ENCODE measurements at regions not wholly inside any gene's neighbourhood (a gene's known extent, or its start where the extent isn't known, plus 50 kb on each side); places are given as distances from the start of the nearest gene placed in this dataset.

DNA sequence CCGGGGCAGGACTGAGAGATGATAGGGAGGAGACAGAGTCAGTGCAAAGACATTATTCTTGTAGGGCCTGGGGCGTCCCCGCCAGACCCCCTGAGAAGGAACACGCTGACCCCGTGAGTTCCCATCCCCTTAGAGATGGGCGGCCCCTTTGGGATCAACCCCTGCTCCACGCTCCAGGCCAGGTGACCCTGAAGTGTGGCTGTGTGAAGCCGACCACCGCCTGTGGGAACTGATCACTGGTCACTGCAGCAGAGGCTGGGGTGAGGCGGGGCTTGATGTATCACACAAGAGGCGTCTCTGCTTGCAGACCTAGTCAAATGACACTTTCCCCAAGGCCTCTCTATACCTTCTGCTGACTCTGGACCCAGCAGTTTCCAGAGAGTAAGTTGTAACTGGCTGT, 157.4 kb upstream of the TWIST2 start:
- DNase-seq (ENCODE audit: low read depth): no peak
- H3K4me3 ChIP-seq (ENCODE audit: low read depth, low read length): no peak overlapping the region

- no peak overlapping the region for H3K4me3 ChIP-seq (ENCODE audit: low read depth, low read length)
- no peak for DNase-seq (ENCODE audit: low read depth)
These were observed 156.0 kb upstream of the TWIST2 start for GRCh38 chr2:238691596-238692491.

GRCh38 chr2:238692562-238692961, 155.3 kb upstream of the TWIST2 start:
- no peak for DNase-seq (ENCODE audit: low read depth)
- H3K4me3 ChIP-seq (ENCODE audit: low read depth, low read length): no peak overlapping the region

DNA sequence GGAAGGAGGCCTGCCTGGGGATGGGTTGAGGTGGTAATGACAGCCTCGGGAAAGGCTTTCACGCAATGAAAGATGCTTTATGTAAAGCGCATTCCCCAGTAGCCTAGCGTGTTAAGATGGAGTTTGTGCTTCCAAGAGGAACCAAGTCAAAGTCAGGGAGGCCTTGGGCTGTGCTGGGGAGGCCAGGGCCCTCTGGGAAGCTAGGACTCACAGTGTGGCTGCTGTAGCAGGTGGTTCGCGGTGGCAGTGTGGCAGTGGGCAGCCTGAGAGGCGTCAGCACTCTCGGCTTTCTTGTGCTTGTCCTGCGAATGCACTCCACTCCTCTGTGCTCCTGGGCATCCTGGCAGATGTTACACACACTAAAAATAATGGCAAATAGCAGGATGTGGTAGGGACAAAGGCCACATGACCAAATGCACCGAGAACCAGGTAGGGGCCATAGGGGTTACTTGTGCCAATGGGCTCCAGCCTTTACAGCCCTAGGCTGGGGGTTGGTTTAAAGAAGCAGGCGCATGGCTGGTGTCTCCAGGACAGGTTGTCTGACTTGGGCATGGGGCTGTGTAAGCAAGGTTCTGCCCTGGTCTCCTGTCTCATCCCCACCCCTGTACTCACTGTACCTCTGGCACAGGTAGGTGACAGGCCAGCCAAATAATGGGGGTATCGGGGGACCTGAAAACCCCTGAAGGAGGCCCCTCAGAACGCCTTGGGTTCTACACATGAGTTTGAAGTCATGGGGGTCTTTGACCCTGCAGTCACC, 154.4 kb upstream of the TWIST2 start:
- DNase-seq (ENCODE audit: low read depth): no peak
- H3K4me3 ChIP-seq (ENCODE audit: low read depth, low read length): no peak overlapping the region

GRCh38 chr2:238694136-238694755, 153.6 kb upstream of the TWIST2 start:
- no peak for DNase-seq (ENCODE audit: low read depth)
- no peak overlapping the region for H3K4me3 ChIP-seq (ENCODE audit: low read depth, low read length)

DNA sequence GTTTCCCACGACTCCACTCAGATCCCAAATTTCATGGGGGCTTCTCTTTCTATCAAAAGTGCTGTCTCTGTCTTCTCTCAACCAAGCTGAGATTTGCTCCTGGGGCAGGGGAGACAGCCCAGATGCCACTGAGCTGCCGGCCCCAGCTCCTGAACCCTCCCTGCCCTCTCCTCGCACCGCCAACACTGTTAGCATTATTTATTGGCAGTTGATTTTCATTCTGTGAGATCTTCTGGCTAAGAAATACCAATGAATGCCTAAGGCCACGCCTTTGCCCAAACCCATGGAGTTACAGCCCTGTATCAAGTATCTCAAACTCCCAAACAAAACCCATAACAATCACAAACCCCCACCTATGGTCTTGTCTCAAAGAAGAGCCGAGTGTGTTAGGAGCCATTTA, 153.0 kb upstream of the TWIST2 start:
- no peak for DNase-seq (ENCODE audit: low read depth)
- H3K4me3 ChIP-seq (ENCODE audit: low read depth, low read length): no peak overlapping the region

DNA sequence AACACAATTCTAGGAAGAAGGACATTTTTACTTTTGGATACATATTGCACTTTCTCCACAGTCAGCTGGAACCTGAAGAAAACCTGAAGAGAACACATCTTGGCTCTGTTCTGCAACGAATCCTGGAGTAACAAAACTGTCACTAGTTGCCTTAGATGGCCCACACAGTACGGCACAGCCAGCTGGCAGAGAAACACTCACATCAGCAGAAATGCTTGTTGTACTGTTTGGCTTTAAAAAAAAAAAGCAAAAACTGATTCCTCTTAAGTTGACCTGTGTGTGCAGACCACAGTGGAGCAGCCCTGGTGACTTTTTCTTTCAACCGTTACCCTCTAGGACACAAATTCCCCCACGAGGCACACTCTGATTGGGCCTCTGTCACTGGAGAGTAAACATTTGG, 152.3 kb upstream of the TWIST2 start:
- no peak for DNase-seq (ENCODE audit: low read depth)
- H3K4me3 ChIP-seq (ENCODE audit: low read depth, low read length): no peak overlapping the region

DNA sequence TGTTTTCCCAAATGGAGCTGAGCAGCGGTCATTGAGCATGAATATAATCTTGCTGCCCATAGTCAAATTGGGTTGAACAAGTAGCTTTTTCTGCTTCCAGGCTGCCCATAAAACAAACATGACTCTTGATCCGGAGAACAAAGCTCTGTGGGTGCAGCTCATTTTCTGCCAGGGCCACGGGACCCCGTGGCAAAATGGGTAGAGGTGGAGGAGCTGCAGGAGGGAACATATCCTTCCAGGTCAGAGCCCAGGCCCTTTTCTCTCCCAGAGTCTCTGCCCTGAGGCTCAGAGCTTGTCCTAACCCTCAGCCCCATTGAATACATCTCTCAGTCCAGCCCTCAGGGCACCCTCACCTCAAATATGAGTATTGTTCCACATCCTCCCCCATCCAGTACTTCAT, 151.6 kb upstream of the TWIST2 start:
- DNase-seq (ENCODE audit: low read depth): no peak
- no peak overlapping the region for H3K4me3 ChIP-seq (ENCODE audit: low read depth, low read length)

DNA sequence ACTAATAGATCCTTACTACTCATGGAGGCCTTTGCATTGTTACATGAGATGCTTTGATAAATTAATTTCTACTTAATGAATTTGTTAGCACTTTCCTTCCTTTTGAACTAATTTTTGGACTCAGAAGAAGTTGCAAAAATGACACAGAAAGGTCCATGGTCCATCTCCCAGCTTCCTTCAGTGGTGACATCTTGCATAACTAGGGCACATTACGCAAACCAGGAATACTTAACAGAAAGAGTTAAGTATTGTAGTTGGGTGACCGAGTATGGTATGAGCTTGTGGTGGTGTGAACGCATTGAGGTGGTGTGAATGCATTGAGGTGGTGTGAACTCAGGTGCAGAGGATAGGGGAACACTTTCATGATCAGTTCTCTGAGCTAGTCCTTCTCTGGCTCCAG, 151.1 kb upstream of the TWIST2 start:
- no peak for DNase-seq (ENCODE audit: low read depth)
- H3K4me3 ChIP-seq (ENCODE audit: low read depth, low read length): no peak overlapping the region

GRCh38 chr2:238697193-238698071, 150.5 kb upstream of the TWIST2 start:
- DNase-seq (ENCODE audit: low read depth): no peak

GRCh38 chr2:238698072-238698352, 149.9 kb upstream of the TWIST2 start:
- no peak for DNase-seq (ENCODE audit: low read depth)
- H3K4me3 ChIP-seq (ENCODE audit: low read depth, low read length): no peak overlapping the region

More at GRCh38 chr2:238697193-238698071, 150.5 kb upstream of the TWIST2 start:
- no peak overlapping the region for H3K4me3 ChIP-seq (ENCODE audit: low read depth, low read length)

- H3K4me3 ChIP-seq (ENCODE audit: low read depth, low read length): no peak overlapping the region
- no peak for DNase-seq (ENCODE audit: low read depth)
These were observed 149.2 kb upstream of the TWIST2 start for GRCh38 chr2:238698451-238699306.

DNA sequence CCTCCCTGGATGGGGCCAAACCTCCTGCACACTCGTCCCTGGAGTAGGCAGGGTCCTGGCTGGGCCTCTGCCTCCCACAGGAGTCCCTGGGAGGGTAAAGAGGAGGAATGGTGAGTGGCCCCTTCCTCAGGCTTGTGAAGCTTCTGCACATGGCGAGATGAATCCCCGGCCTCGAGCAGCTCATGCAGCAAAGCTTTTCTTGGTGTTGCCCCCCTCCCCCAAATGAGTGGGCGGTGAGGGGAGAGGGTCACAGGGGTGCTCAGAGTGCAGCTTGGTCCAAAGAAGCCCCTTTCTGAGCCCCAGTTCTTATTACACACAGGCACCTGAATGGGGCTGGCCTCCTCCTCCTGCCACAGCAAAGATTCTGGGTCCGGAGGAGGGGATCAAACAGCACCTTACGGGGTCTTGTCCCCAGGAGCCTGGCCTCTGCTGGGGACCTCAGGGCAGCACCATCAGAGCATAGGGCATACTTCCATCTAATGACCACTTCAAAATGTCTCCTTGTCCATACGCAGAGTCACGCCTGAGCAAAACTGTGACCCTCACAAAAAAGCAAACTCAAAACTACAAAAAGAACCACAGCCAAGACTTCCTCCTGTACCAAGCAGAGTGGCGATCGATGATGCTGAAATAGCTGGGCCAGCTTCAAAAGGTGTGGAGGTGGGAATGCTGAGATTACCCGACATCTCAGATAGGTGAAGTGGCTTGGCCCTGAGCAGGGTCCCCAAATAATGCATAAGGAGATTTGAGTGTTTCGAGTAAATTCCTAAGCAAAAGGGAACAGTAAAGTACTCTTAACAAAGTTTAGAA, 148.4 kb upstream of the TWIST2 start:
- no peak overlapping the region for H3K4me3 ChIP-seq (ENCODE audit: low read depth, low read length)
- no peak for DNase-seq (ENCODE audit: low read depth)

DNA sequence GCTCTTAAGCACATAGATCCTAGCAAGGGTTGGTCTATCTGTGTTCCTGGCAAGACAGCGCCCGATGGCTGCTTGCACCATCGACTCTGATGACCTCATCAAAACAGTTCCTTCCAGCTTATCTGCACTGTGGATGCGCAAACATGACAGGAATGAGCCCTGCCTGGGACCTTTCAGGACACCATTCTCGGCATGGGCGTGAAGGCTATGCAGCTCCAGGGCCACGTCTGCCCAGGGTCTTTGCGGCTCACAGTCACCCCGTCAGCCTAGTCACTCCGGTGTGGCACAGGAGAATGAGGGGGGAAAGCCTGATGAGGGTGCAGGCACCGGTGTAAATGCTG, 147.8 kb upstream of the TWIST2 start:
- no peak for DNase-seq (ENCODE audit: low read depth)
- no peak overlapping the region for H3K4me3 ChIP-seq (ENCODE audit: low read depth, low read length)

- no peak overlapping the region for H3K4me3 ChIP-seq (ENCODE audit: low read depth, low read length)
- no peak for DNase-seq (ENCODE audit: low read depth)
These were observed 147.2 kb upstream of the TWIST2 start for GRCh38 chr2:238700506-238701340.

DNA sequence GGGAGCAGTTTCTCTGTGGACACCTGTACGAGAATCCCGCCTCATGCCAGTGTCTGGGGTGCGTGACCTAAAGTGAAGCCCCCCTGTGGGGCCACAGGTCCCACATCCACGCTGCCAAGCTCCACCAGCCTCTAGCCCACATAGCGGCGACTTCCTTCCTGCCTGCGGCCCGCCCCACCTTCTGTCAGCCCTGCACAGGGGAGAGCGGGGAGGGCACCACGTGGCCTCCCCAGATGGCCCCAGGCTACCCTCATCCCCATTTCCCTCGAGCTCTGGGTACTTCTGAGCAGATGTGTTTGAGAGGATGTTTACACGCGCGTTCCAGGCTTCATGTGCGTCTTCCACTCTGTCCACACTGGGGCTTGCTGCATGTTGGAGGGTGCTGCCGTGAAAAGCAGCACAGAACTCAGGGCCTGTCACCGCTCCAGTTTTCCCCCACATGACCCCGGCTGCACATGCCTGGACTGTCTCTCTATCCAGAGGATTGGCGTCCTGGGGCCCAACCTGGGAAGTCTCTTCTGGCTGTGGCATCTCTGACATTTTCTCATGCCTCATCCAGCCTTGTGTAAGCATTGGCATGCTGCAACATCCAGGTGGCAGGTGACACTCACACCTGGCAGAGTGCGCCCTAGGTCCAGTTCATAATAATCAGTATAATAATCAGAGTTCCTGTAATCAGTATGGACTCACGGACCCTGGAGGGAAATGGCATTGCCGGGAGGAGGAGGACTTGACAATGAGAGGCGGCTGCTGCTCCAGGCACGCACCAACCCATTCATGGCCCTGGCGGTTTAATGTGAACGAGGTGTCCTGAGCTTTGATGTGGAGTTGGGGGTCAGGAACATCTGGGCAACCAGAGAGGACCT, 146.3 kb upstream of the TWIST2 start:
- no peak overlapping the region for H3K4me3 ChIP-seq (ENCODE audit: low read depth, low read length)
- no peak for DNase-seq (ENCODE audit: low read depth)
